Panc1 (cell line): ENCODE measurements at regions not wholly inside any gene's neighbourhood (a gene's known extent, or its start where the extent isn't known, plus 50 kb on each side); places are given as distances from the start of the nearest gene placed in this dataset.
A peak's percentile ranks its signal among the peaks of the same experiment; 100 is the strongest.

ENCODE experiments used
- ATAC-seq: fragments of 200-7000 bp; cut with Tn5 transposase; 2 replicates; pipeline ENCODE4 v1.9.1; 2020; ENCODE audit warnings: mild to moderate bottlenecking, moderate library complexity
- BruUV-seq: library from RNA; stranded (reverse); fragments of 400-500 nt; replicated peaks from 2 replicates; lab custom pipeline; 2021; lab: Mats Ljungman, UMichigan
- CTCF ChIA-PET: fragments of 300-600 bp; sonication (Branson Sonifier 250); formaldehyde crosslinking; loops from one replicate; lab custom pipeline; 2022; ENCODE audit warnings: antibody characterized with exemption; lab: Charles Lee
- POLR2A ChIA-PET: fragments of 300-600 bp; sonication (Branson Sonifier 250); formaldehyde crosslinking; loops from one replicate; lab custom pipeline; 2022; ENCODE audit warnings: antibody characterized with exemption; lab: Charles Lee
- DNase-seq: peaks from one replicate; pipeline ENCODE4 v3.0.0-alpha.2; 2010; ENCODE audit warnings: low read depth, low spot score
- H3K27ac ChIP-seq: 2 replicates; pipeline ENCODE4 v1.5.1; 2011; ENCODE audit warnings: mild to moderate bottlenecking, low read length, inconsistent platforms
- H3K27me3 ChIP-seq: fragments of 200-500 bp; sonication (Bioruptor generic); 2 replicates; pipeline ENCODE4 v1.6.0; 2014; ENCODE audit warnings: low read length, inconsistent platforms; ENCODE audit not compliant: control insufficient read depth, insufficient read depth
- H3K36me3 ChIP-seq: fragments of 200-500 bp; sonication (Bioruptor generic); 2 replicates; pipeline ENCODE4 v1.5.1; 2014; ENCODE audit warnings: inconsistent platforms, mild to moderate bottlenecking, low read length, moderate library complexity; ENCODE audit not compliant: control insufficient read depth, insufficient read depth
- H3K4me1 ChIP-seq: 2 replicates; pipeline ENCODE4 v1.5.1; 2011; ENCODE audit warnings: inconsistent platforms, mild to moderate bottlenecking, low read length, moderate library complexity; ENCODE audit not compliant: control insufficient read depth, insufficient read depth
- H3K4me3 ChIP-seq, 2 experiments: 2 replicates each; pipeline ENCODE4 v1.5.1; 2011 to 2012; ENCODE audit warnings: low read depth in 2 of 2, low read length in 2 of 2, mild to moderate bottlenecking in 2 of 2, inconsistent platforms in 1 of 2, moderate library complexity in 1 of 2
- H3K9me3 ChIP-seq: fragments of 200-500 bp; sonication (Bioruptor generic); 2 replicates; pipeline ENCODE4 v1.5.1; 2014; ENCODE audit warnings: low read depth, mild to moderate bottlenecking, inconsistent platforms, low read length, moderate library complexity; ENCODE audit not compliant: control insufficient read depth, insufficient read depth
- CTCF ChIP-seq: fragments of 450-650 bp; IDR thresholded peaks from 2 replicates; pipeline ENCODE4 v1.5.1; 2017; ENCODE audit warnings: mild to moderate bottlenecking
- POLR2AphosphoS5 ChIP-seq: IDR thresholded peaks from 2 replicates; pipeline ENCODE4 v1.6.1; 2012; ENCODE audit warnings: mild to moderate bottlenecking, low read depth, low read length, moderate library complexity
- REST ChIP-seq, 2 experiments: IDR thresholded peaks; 2 replicates each; pipeline ENCODE4 v1.6.1; 2011 to 2012; ENCODE audit warnings: low read depth in 2 of 2, control low read depth in 1 of 2, low read length in 1 of 2, mild to moderate bottlenecking in 1 of 2, moderate library complexity in 1 of 2; ENCODE audit not compliant: insufficient read depth in 1 of 2
- SIN3A ChIP-seq: IDR thresholded peaks from 2 replicates; pipeline ENCODE4 v1.6.1; 2012; ENCODE audit warnings: low read depth, mild to moderate bottlenecking, low read length, moderate library complexity, borderline replicate concordance; ENCODE audit not compliant: insufficient read depth
- TCF7L2 ChIP-seq: IDR thresholded peaks from 2 replicates; pipeline ENCODE4 v1.6.1; 2011; ENCODE audit warnings: mild to moderate bottlenecking, low read depth, low read length, inconsistent platforms
- in situ Hi-C: cut with HindIII; loops from 2 replicates; pipeline ENCODE4 v1.10.0; 2016; ENCODE audit warnings: low sequenced_read_pairs, low pct_unique_long_range_greater_than_20kb
- intact Hi-C: fragments of 100-400 bp; cut with micrococcal nuclease; formaldehyde crosslinking; loops from one replicate; pipeline ENCODE4 v1.10.0; 2022; ENCODE audit not compliant: unreplicated experiment

GRCh38 chr2:187177253-187177652 is 270.8 kb downstream of the CALCRL start:
- ChIA-PET POLR2A (no interaction called here), CTCF (no interaction called here)
- ATAC-seq = no peak
- DNase-seq = no peak
- no peak for TF ChIP-seq REST (IDR thresholded peaks at IDR 0.05; ENCODE audit: insufficient read depth in 1 of 2, low read depth in 2 of 2, low read length in 1 of 2)
- no TSS peak for BruUV-seq
- H3K36me3 ChIP-seq = no peaks in the 10 kb centered on the region
- in situ Hi-C loops = no loop called here
- H3K4me1 ChIP-seq = no peaks in the 10 kb centered on the region
- intact Hi-C loops = no loop called here
- no peaks in the 10 kb centered on the region for H3K27me3 ChIP-seq
- no peaks in the 10 kb centered on the region for H3K9me3 ChIP-seq
- no peak overlapping the region for H3K27ac ChIP-seq
- no peak overlapping the region for H3K4me3 ChIP-seq

GRCh38 chr2:187174582-187174981 is 273.5 kb downstream of the CALCRL start:
- Histone ChIP-seq H3K4me3 (no peak overlapping the region), H3K9me3 (no peaks in the 10 kb centered on the region), H3K4me1 (no peaks in the 10 kb centered on the region), H3K27me3 (no peaks in the 10 kb centered on the region), H3K27ac (no peak overlapping the region), H3K36me3 (no peaks in the 10 kb centered on the region)
- CTCF ChIA-PET = no interaction called here
- no TSS peak for BruUV-seq
- TF ChIP-seq CTCF (peak; percentile 53), TCF7L2 (no peak), REST (IDR thresholded peaks at IDR 0.05; ENCODE audit: insufficient read depth in 1 of 2, low read depth in 2 of 2, low read length in 1 of 2) (no peak)
- ATAC-seq (no peak), DNase-seq (no peak)
- POLR2A ChIA-PET = no interaction called here
- in situ Hi-C loops (no loop called here), intact Hi-C loops (no loop called here)

- no peak overlapping the region for H3K27ac ChIP-seq
- POLR2A ChIA-PET = no interaction called here
- no TSS peak for BruUV-seq
- DNase-seq (no peak), ATAC-seq (no peak)
- H3K36me3 ChIP-seq = no peaks in the 10 kb centered on the region
- no peak for TF ChIP-seq REST (IDR thresholded peaks at IDR 0.05; ENCODE audit: insufficient read depth in 1 of 2, low read depth in 2 of 2, low read length in 1 of 2)
- no peak for TF ChIP-seq POLR2AphosphoS5
- TF ChIP-seq TCF7L2 = no peak
- TF ChIP-seq SIN3A = no peak
- no peak for TF ChIP-seq CTCF
- CTCF ChIA-PET = no interaction called here
- no peaks in the 10 kb centered on the region for H3K9me3 ChIP-seq
- H3K4me3 ChIP-seq = no peak overlapping the region
- H3K4me1 ChIP-seq = no peaks in the 10 kb centered on the region
- in situ Hi-C loops = no loop called here
- H3K27me3 ChIP-seq = no peaks in the 10 kb centered on the region
- intact Hi-C loops = no loop called here
Measured at GRCh38 chr2:187171318-187171717, 276.7 kb downstream of the CALCRL start.
